ENCODE measurements at regions not wholly inside any gene's neighbourhood (a gene's known extent, or its start where the extent isn't known, plus 50 kb on each side); places are given as distances from the start of the nearest gene placed in this dataset.

DNA sequence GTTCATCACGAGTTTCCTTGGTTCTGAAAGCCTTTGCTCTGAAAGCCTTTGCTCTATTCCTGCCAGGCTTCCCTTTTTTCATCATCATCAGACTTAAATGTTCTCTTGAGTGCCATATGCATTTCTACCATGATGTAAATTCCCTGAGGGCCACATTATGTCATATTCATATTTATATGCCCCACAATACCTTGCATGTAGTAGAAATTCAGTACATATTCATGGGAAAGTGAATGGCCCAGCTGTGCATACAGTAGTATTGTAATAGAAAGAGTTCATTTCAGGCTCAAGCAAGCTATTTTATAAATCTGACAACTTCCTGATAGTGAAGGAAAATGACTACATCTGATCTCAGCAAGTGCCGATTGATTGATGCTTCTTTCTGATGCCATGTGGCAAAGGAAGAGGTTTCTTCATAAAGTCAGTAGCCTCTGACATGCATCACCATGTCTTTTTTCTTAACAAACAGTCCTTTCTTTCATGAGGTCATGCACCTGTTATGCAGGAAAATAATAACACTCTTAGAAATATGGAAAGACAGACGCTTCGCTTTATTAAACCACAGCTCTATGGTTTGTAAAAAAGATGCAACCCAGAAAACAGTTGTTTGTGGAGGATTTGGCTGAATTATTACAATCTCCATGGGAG is 308.7 kb downstream of the SAMD5 start:
- no peak for DNase-seq (ENCODE audit: low read depth, low spot score)

DNA sequence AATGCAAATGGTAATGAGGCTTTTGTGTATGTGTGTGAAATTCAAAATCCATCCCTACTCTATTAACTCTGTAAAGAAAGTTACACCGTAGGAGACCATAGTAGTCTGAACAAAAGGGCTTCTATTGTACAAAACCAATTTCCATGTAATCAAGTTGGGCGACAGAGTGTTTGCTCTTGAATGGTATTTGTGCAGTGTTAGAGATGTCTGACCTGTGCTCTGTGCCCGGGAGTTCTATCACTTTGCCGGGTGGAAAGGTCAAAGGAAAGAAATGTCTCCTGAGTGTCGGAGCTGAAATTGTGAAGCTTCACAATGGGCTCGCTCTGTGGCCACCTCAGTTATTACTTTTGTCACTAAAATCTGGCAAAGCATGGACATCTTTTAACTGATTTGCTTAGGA is 312.0 kb downstream of the SAMD5 start:
- DNase-seq (ENCODE audit: low read depth, low spot score): no peak

DNA sequence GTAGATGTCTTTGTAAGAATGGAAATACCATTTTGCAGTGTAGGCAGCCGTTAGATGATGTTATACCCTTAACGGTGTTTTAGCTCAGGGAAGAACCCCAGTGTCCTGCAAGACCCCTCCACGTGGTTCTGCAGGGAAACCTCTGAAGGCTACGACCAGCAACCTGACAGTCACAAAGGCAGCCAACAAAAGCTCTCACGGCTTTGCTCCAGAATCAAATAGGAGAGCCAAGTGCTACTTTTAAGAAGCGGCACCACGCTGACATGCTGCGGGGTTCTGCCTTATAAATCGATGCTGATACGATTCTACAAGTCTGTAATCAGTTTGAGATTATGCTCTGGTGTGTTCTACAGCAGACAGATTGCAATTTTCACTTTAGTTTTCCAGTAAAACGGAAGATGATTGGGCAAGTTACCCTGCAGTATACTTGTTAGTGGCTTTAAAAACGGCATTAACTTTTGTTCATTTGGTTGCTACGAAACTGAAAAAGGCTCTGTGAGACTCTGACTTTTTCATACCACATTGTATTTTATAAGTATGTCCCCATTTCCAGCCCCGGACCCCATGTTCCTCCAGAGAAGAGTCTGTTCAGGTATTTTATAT is 312.9 kb downstream of the SAMD5 start:
- DNase-seq (ENCODE audit: low read depth, low spot score): no peak

DNA sequence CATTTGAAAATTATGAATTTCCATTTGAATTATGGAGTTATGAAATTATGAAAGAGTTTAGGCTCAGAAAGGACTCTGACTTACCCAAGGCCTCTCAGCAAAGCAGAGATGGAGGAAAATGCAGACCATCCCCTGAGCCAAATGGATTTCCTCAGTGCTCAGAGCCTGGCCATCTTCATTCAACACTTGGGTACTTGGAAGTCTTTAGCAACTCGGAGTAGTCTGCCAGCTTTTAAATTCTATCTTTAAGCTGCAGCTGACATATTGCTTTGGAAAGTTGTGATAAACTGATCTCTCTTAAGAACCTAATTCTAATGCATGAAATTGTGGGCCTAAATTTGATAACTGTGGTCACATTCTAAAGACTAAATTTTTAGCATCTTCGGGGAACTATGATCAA is 315.4 kb downstream of the SAMD5 start:
- DNase-seq (ENCODE audit: low read depth, low spot score): no peak

DNA sequence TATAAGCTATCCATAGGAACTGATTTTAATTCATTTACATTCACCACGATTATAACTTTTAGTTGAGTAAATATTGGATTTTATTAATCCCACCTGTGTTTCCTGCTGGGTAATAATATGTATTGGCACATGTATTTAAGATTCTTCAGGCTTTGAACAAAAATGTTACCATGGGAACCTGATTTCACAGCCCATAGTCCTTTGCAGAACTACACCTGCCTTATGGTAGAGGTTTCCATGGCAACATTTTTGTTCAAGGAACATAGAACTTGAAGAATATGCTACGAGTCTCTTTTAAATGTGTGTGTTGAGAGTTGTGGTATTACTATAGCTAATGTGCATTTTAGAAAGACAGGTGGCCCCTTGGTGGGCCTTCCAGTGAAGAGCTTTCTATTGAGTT is 317.4 kb downstream of the SAMD5 start:
- DNase-seq (ENCODE audit: low read depth, low spot score): no peak

DNA sequence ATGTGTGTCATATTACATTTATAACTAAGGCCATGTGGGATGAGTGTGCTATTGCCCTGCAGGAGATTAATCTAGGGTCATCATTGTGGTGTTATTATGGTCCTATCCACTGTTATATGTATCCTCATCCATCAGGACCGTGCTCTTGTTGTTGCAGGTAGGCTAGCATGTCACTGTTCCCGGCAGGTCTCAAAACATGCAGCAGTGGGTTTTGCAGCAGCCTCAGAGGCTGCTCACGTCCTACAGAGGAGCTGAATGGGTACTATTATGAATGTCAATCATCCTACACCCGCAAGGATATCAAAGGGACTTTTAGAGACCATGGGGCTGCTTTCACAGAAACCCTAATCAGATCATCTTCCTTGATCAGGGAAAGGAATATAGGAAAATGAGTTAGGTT is 318.2 kb downstream of the SAMD5 start:
- DNase-seq (ENCODE audit: low read depth, low spot score): no peak

DNA sequence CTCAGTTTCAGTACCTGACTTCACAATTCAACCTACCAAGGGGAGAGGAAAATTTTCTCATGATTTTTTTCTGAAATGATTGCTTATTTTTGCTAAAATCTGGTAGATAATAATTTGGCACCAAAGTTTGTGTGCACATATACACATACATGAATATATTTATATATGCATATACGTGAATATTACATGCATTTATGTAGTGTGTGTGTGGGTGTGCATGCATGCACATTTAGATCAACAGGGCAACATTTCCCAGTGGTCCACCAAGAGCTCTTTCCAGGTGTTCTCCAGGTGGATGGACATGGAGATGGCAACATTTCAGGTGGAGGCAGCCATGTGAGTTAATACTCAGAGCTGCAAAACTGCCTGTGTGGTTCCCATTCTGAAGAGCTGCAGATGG is 320.9 kb downstream of the SAMD5 start:
- no peak for DNase-seq (ENCODE audit: low read depth, low spot score)

DNA sequence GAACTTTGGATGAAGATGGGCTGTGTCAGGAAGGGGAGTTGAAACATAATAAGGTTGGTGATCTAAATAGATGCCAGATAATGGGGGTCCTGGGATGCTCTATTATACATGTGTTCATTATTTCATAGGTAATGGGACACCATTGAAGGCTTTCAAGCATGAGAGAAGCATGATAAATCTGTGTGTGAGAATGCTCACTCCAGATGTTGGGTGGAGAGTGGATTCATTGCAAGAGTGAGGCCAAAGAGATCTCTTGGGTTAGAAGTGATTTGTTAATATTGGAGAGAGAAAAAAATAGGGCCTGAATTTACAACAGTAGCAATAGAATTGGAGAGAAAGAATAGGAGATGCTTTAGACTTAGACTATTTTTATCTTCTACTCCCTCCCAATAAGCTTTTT is 321.3 kb downstream of the SAMD5 start:
- DNase-seq (ENCODE audit: low read depth, low spot score): no peak

DNA sequence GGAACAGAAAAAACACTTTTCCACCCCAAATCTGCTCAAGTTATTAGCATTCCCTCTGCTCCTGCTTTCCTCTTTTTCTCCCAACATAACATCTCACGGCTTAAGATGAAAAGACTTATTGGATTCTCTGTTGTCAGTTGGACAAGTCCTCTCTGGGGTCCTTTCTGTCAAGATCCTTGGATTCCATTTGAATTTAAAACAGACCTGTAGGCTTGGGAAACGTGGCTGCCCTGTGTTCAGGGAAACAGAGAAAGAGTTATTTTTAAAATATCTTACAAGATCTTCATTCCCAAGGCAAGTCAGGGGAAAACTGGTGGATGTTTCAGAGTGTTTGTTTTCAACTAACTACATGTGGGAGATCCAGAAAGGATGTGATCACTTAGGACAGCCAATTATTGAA is 322.9 kb downstream of the SAMD5 start:
- DNase-seq (ENCODE audit: low read depth, low spot score): no peak

DNA sequence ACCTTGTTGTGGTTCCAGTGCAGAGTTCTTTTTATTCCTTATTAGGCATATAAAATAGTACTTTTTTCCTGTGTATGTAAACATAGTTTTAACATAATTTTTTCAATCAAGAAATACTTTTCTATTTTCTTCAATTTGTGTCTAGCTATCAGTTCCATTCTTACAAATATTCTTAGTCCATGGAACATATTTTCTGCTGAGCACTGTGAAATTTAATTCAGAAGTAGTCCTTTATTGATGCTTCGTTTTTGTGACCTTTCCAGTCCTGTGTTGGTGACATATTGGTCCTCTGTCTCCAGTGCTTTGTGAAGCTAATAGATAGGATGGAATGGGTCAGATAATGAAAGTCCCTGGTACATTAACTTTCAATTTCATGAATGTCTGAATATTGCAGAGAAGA is 325.1 kb downstream of the SAMD5 start:
- no peak for DNase-seq (ENCODE audit: low read depth, low spot score)

DNA sequence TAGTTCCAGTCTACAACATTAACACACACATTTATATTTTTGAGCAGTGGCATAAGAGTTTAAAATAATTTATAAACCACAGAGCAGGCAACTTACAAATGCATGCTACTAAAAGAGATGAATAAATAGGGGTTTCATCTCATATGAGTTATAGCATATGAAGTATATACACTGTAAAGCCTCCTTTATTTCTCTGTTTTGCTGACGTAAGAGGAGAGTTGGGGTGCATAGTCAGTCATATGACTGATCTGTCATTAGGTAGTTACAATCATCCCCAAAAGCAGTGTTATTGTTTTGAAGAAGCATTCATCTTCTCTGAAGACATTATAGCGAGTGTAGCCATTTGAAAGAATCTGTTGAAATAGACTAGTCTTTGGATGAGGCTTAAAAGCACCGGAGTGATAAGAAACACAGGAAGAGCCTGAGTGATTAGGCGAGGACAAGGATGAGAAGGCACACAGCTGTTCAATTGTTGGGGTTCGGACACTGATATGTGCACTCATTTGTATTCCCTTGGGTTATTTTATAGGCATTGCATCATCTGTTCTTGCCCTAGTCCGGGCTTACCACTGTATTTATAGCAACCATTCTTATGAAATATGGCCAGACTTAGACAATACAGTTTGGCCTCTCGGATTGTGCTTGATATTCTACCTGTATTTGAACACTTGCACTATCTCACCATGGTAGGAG is 325.7 kb downstream of the SAMD5 start:
- no peak for DNase-seq (ENCODE audit: low read depth, low spot score)

DNA sequence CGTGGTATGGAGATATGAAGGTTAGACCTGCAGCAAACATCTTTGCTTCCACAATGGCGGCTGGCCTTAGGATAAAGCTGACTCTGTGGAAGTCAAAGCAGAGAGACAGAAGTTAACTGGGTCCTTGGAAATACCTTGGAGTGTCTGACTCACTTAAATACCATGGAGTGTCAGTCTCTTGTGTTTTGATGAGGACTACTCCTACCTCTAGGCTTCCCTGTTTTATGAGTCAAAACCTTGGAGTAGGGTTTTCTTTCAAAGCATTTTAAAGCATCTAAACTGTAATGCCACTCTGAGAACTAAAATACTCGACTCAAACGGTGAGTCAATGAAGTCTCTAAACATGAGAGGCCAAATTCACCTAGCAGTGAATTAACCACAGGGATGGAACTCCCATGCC is 329.1 kb downstream of the SAMD5 start:
- no peak for DNase-seq (ENCODE audit: low read depth, low spot score)

DNA sequence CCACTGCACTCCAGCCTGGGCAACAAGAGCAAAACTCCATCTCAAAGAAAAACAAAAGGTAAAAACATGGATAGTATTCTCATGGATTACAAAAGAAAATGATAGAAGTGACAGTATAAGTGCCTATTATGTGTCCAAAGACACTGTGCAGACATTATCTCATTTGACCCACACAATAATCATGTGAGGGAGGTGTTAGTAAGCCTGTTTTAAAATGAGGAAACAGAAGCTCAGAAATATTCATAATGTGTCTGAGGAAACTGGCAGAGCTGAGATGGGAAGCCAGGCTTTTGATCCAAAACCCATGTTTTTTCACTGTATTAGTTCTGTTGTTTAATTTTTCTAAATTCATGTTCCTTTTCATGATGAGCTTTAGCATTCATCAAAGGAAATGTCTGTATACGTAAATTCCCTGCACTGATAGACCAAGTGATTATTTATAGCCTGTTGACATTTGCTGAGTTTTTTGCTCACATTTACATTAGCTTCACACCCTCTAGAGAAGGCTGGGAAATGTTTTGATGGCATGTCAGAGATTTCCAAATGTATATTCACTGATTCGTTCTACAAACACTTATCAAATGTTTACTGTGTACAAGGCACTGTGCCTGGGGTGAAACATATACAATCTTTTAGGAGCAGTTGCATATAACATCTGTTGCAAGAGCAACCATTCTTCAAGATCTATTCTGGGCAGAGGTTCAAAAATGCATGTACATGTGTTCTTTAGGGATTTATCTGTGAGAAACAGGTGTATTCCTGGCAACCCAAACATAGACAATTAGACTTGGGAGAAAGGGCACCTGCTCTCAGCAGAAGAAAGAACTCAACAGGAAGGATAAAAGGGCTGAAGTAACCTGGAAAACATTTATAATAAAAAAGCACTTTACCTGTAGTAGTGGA is 331.5 kb downstream of the SAMD5 start:
- no peak for DNase-seq (ENCODE audit: low read depth, low spot score)

DNA sequence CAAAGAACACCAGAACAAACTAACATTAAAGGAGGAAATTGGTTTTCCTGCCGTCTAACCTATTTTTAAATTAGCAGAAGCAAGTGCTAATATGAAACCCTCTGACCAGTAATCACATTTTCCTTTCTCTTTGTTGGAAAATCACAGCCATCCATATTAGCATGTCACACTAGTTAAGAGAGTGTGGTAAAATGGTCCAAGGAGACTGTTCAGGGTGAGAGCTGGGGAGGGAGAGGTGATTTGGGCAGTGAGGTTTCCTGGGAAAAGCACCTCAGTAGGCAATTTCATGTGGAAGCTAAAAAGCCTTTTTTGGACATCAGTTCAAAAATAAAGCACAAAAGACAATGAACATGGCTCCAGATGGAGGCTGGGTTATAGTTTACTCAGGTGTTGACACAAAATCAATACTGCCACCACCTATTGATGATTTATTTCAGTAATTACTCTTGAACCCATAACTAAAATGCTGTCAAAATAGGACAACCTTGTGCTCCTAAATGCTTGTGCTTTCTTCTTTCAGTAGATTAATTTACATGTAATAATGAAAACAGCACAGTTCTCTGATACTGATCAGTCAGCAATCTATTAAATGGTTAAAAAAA is 333.2 kb downstream of the SAMD5 start:
- no peak for DNase-seq (ENCODE audit: low read depth, low spot score)

DNA sequence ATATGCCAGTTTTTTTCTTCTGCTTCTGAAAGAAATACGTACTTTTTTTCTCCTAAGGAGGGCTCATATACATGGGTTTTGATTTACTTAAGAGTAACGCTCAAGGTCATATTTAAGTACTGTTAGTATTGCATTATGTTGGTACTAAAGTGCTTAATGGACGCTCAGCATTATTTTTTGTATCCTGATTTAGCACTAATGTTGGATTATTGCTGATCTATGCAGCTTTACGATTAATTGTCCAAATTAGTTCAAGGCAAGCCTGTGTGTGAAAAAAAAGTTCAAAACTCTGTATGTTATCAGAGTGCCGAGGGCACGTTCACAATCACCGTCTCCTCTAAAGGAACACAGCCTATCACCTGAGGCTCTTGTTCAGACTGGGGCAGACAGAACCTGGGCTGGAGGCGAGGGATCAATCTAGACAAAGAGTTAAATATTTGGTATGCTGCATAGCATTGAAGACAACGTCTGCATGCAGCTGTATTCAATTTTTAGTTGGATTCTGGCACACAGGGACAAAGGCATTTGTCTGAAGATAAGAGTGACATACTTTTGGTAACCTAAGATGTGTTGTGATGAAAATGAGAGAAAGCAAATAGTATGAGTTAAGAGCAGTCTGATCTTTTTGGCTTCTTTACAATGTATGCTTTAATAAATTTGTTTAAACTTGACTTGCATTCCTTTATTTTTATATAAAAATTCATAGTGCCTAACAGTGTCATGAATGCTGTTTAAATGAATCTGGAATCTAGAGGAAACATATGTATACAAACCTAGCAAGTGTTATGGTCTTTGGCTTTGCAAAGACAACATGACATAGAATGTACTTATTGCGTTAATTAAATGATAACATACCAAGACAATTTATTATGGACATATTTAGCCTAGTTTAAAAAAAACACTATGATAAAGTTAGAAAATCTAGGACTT is 341.2 kb downstream of the SAMD5 start:
- DNase-seq (ENCODE audit: low read depth, low spot score): no peak

DNA sequence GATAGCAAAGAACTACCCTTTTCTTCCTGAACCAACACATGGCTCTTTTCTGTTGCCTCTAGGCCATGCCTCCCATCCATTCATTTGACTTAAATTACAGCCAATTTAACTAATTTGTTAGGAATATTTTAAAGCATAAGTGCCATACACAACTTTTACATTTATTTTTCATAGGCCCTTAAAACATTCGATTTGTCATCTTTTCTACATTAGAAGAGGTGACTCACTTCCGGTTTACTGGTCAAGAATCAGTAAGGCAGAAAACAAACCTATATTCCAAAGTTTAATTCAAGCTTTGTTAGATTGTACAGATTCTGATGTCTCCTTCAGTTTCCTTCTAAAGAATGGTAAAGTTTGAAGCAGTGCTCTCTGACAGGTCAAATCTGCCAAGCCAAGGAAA is 344.3 kb downstream of the SAMD5 start:
- DNase-seq (ENCODE audit: low read depth, low spot score): no peak

DNA sequence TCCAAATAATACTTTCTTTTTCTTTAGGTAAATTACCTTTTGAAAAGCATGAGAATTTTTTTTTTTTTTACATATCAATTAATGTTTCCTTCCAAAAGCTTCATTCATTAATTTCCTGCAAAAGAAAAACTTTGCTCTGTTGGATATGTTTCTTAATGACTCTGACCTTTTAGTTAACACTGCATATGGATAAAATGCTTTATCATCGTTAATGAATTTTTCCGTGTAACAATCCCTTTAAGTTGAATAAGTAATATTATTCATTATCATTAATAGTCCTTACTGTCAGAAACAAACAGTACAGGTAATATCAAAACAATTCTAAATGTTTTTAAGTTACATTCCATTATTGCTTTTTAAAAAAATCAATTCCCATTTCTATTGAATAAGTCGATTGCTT is 345.1 kb downstream of the SAMD5 start:
- DNase-seq (ENCODE audit: low read depth, low spot score): no peak

DNA sequence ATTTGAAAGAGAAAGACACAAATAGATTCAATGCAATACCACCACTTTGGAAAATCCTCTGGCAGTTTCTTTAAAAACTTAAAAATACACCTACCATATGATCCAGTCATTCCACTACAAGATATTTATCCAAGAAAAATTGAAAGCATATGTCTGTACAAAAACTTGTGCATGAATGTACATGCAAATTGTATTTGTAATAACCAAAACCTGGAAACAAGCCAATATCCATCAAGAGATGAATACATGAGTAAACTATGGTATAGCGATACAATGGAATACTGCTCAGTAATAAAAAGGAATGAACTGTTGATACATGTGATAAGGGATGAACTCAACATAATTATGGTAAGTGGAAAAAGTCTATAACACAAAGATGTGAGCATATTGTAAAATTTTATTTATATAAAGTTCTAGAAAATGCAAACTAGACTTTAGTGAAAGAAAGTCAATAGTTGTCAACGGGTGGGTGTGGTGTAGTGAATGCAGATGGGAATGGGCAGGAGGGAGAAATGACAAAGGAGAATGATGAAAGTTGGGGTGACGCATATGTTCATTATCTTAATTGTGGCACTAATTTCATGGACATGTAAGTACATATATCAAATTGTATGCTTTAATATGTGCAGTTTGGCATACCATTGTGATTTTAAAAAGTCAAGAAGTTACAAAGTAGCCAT is 347.5 kb downstream of the SAMD5 start:
- DNase-seq (ENCODE audit: low read depth, low spot score): no peak

DNA sequence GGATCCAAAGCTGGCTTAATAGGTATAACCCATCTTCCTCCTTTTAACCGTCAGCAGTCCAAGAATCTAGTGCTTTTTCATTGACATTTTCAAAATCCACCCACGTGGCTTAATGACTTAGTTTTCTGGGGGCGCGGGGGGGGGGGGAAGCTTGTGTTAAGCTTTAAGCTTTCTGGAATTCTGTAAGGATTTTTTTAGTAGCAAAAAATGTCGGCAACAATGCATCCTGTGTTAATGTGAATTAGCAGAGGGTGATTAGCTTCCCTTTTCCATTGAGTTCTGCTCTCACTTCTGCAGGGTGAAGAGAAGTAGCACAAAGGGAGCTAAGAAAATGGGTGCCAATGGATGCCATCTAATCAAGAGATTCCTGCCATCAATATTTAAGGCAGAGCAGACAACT is 348.2 kb downstream of the SAMD5 start:
- no peak for DNase-seq (ENCODE audit: low read depth, low spot score)

DNA sequence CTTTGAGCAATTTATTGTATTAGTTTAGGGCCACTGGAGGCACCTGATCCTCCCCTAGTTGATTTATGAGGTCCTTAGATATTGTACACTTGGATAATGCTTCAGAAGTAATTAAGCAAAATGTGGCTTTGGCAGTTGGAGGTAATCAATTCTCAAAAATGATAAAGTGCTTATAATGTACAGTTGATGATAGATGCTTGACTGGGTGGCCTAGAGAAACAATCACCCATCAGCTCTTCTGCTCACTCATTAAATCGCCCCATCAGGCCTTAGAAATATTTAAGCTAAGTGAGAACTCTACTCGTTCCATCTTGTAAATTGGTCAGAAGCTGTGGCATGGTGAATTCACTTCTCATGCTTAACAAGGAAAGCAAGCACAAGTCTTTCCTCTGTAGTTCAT is 349.9 kb downstream of the SAMD5 start:
- DNase-seq (ENCODE audit: low read depth, low spot score): no peak
